ENCODE measurements at regions not wholly inside any gene's neighbourhood (a gene's known extent, or its start where the extent isn't known, plus 50 kb on each side); places are given as distances from the start of the nearest gene placed in this dataset.

GRCh38 chr17:51479303-51479702 lies 219.0 kb downstream of the UTP18 start:
- DNase-seq (ENCODE audit: low read depth, low spot score) (no peak), ATAC-seq (no peak), FAIRE-seq (no peak)
- RAD21 ChIA-PET (ENCODE audit: unreplicated experiment) = interaction anchor here (0.6 kb wide), 1 partner anchor 622 kb away, joined by 3 read pairs; no protein-coding TSS in a partner anchor
- Histone ChIP-seq H3K4me2 (ENCODE audit: control insufficient read depth, insufficient read depth) (no peak overlapping the region), H3K9me3 (replicated peaks; ENCODE audit: control insufficient read depth, insufficient read depth, low read length) (no peaks in the 10 kb centered on the region; the same call in 2 of the 3 replicates), H3K9ac (ENCODE audit: control insufficient read depth, insufficient read depth, low read length) (no peak overlapping the region), H3K27ac (ENCODE audit: control insufficient read depth, insufficient read depth) (no peak overlapping the region), H3K4me1 (ENCODE audit: control insufficient read depth, insufficient read depth, low read length) (no peaks in the 10 kb centered on the region), H3K27me3 (replicated peaks in 1 of 2; ENCODE audit: control insufficient read depth in 2 of 2, insufficient read depth in 2 of 2, low read length in 1 of 2) (no peaks in the 10 kb centered on the region), H2AFZ (ENCODE audit: control insufficient read depth, low read depth, low read length) (no peak overlapping the region), H3K36me3 (ENCODE audit: control insufficient read depth in 2 of 2, insufficient read depth in 2 of 2, low read length in 1 of 2) (no peaks in the 10 kb centered on the region), H3K79me2 (ENCODE audit: control insufficient read depth, insufficient read depth, low read length) (no peaks in the 10 kb centered on the region), H3K4me3 (no peak overlapping the region), H4K20me1 (ENCODE audit: control insufficient read depth, insufficient read depth) (no peaks in the 10 kb centered on the region)
- SMC1A ChIA-PET (ENCODE audit: uncharacterized antibody, unreplicated experiment) = no interaction called here
- BruUV-seq (replicated peaks) = no TSS peak
- intact Hi-C loops (cut with micrococcal nuclease; ENCODE audit: unreplicated experiment) (no loop called here), in situ Hi-C loops (cut with MboI) (no loop called here)
- CTCF ChIA-PET = interaction anchor here (1.0 kb wide), 1 partner anchor 18 kb away, joined by 4 read pairs; no protein-coding TSS in a partner anchor
- 45% methylated on average over 4 of the region's 4 CpGs for WGBS (ENCODE audit: insufficient coverage, insufficient replicate concordance, low lambda C conversion rate, missing lambda C conversion rate)
- POLR2A ChIA-PET = no interaction called here
- no peak for TF ChIP-seq BCLAF1 (IDR thresholded peaks at IDR 0.05)
- no peak for TF ChIP-seq ZBTB4 (CRISPR knock-in tag; IDR thresholded peaks at IDR 0.05)
- no peak for TF ChIP-seq MYB (IDR thresholded peaks at IDR 0.05; ENCODE audit: borderline replicate concordance, low read depth, low read length)
- TF ChIP-seq RUNX3 (IDR thresholded peaks at IDR 0.05; ENCODE audit: low read length) = no peak
- no peak for TF ChIP-seq SIN3A (IDR thresholded peaks at IDR 0.05; ENCODE audit: low read depth, low read length)
- TF ChIP-seq YY1 (IDR thresholded peaks at IDR 0.05; ENCODE audit: low read depth, low read length) = no peak
- TF ChIP-seq CUX1 (IDR thresholded peaks at IDR 0.05; ENCODE audit: insufficient replicate concordance, low read depth, low read length) = no peak
- no peak for TF ChIP-seq MXI1 (IDR thresholded peaks at IDR 0.05; ENCODE audit: low read depth, low read length)
- no peak for TF ChIP-seq MLLT1 (IDR thresholded peaks at IDR 0.05)
- no peak for TF ChIP-seq CHD4 (IDR thresholded peaks at IDR 0.05)
- TF ChIP-seq TCF7 (IDR thresholded peaks at IDR 0.05; ENCODE audit: borderline replicate concordance) = no peak
- no peak for TF ChIP-seq KDM1A (IDR thresholded peaks at IDR 0.05; ENCODE audit: borderline replicate concordance)
- TF ChIP-seq KAT2A (conservative IDR thresholded peaks at IDR 0.05; ENCODE audit: control insufficient read depth, low read depth, low read length) = no peak

All from GM12878 (cell line).